WTC11 (cell line): ENCODE measurements at regions not wholly inside any gene's neighbourhood (a gene's known extent, or its start where the extent isn't known, plus 50 kb on each side); places are given as distances from the start of the nearest gene placed in this dataset.

Experiments
- CTCF ChIP-seq: fragments of 200-600 bp; IDR thresholded peaks from 2 replicates; pipeline ENCODE4 v1.8.0; 2022; ENCODE audit warnings: antibody characterized with exemption
- TEAD1 ChIP-seq: sonication (generic); formaldehyde crosslinking; IDR thresholded peaks from 2 replicates; pipeline ENCODE4 v1.8.0; 2022; ENCODE audit warnings: mild to moderate bottlenecking, missing genetic modification reagents

DNA sequence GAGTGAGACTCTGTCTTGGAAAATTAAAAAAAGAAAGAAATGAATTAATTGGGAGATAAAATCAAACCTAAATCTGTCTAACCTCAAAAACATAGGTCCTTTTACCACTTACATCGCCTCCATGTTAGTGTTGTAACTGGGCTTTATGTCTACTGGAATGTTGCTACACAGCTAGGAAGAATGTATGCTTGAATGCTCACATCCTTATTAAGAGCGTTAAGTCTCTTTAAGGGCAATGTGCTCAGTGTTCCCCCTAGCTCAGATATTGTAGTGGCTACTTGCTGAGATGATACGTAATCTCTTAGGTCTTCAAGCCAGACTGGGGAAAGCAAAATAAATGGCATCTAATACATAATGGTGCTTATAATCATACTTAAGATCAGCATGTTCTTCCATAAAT lies 1072.8 kb downstream of the PDHA2 start:
- TF ChIP-seq TEAD1 (CRISPR knock-in tag) (no peak), CTCF (no peak)
